ENCODE measurements at regions not wholly inside any gene's neighbourhood (a gene's known extent, or its start where the extent isn't known, plus 50 kb on each side); places are given as distances from the start of the nearest gene placed in this dataset.

DNA sequence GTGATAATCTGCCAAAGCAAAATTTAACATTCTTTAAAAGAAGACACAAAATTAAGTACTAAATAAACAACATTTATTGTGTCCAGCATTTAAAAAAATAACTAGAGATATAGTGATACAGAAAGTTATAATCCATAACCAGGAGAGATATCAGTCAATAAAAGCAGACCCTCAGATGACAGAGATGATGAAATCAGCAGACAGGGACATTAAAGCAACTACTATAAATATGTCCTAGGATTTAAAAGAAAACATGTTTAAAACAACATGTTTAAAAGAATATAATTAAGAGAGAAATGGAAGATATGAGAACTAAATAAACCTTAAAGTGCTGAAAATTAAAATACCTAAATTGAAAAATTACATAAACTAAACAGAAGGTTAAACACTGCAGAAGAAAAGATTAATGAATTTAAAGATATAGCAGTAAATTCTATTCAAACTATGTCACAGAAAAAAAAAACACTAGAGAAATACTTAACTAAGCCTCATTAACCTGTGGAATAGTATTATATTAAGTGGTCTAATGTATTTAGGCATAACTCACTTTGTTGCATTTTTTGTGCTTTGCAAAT is 261.2 kb upstream of the NR5A2 start:
- no peak for TF ChIP-seq CTCF (conservative IDR thresholded peaks at IDR 0.05; ENCODE audit: low read length)
- no peak for DNase-seq (ENCODE audit: low read depth)
- H3K4me3 ChIP-seq (ENCODE audit: low read length), result no peak overlapping the region

GRCh38 chr1:199767700-199768099 is 259.8 kb upstream of the NR5A2 start:
- TF ChIP-seq CTCF (conservative IDR thresholded peaks at IDR 0.05; ENCODE audit: low read length), result no peak
- no peak for DNase-seq (ENCODE audit: low read depth)
- no peak overlapping the region for H3K4me3 ChIP-seq (ENCODE audit: low read length)

GRCh38 chr1:199774433-199775089 is 252.9 kb upstream of the NR5A2 start:
- DNase-seq (ENCODE audit: low read depth), result no peak
- TF ChIP-seq CTCF (conservative IDR thresholded peaks at IDR 0.05; ENCODE audit: low read length), result no peak
- no peak overlapping the region for H3K4me3 ChIP-seq (ENCODE audit: low read length)

GRCh38 chr1:199776768-199777497 is 250.6 kb upstream of the NR5A2 start:
- no peak for TF ChIP-seq CTCF (conservative IDR thresholded peaks at IDR 0.05; ENCODE audit: low read length)
- H3K4me3 ChIP-seq (ENCODE audit: low read length), result no peak overlapping the region

GRCh38 chr1:199778324-199778955 is 249.1 kb upstream of the NR5A2 start:
- no peak overlapping the region for H3K4me3 ChIP-seq (ENCODE audit: low read length)
- no peak for DNase-seq (ENCODE audit: low read depth)
- no peak for TF ChIP-seq CTCF (conservative IDR thresholded peaks at IDR 0.05; ENCODE audit: low read length)

More at GRCh38 chr1:199776768-199777497, 250.6 kb upstream of the NR5A2 start:
- no peak for DNase-seq (ENCODE audit: low read depth)

GRCh38 chr1:199780091-199780490 is 247.4 kb upstream of the NR5A2 start:
- TF ChIP-seq CTCF (conservative IDR thresholded peaks at IDR 0.05; ENCODE audit: low read length), result no peak
- no peak for DNase-seq (ENCODE audit: low read depth)
- no peak overlapping the region for H3K4me3 ChIP-seq (ENCODE audit: low read length)

Data from AG10803 (cell line).